ENCODE measurements at regions not wholly inside any gene's neighbourhood (a gene's known extent, or its start where the extent isn't known, plus 50 kb on each side); places are given as distances from the start of the nearest gene placed in this dataset.
"Not testable (repeated sequence)": the region's sequence is repeated elsewhere in the genome, so short reads cannot be mapped to it uniquely, and the experiment has no call there.

GRCh38 chr16:13708347-13709120 is 211.4 kb upstream of the ERCC4 start:
- DNase-seq (ENCODE audit: insufficient read length) = no peak
- FAIRE-seq = no peak
- no peak for TF ChIP-seq POLR2A (IDR thresholded peaks at IDR 0.05; ENCODE audit: low read depth, low read length)
- no peak for TF ChIP-seq TAF1 (IDR thresholded peaks at IDR 0.05; ENCODE audit: borderline replicate concordance, low read depth, low read length)
- no peak for TF ChIP-seq POLR2AphosphoS5 (IDR thresholded peaks at IDR 0.05; ENCODE audit: low read depth, low read length)

GRCh38 chr16:13718748-13719147 is 201.2 kb upstream of the ERCC4 start:
- no peak for DNase-seq (ENCODE audit: insufficient read length)
- TF ChIP-seq POLR2A (IDR thresholded peaks at IDR 0.05; ENCODE audit: low read depth, low read length) (no peak), POLR2AphosphoS5 (IDR thresholded peaks at IDR 0.05; ENCODE audit: low read depth, low read length) (no peak), TAF1 (IDR thresholded peaks at IDR 0.05; ENCODE audit: borderline replicate concordance, low read depth, low read length) (no peak)
- FAIRE-seq = no peak

- DNase-seq (ENCODE audit: insufficient read length) (no peak), FAIRE-seq (no peak)
- TF ChIP-seq POLR2A (IDR thresholded peaks at IDR 0.05; ENCODE audit: low read depth, low read length) = no peak
- TF ChIP-seq POLR2AphosphoS5 (IDR thresholded peaks at IDR 0.05; ENCODE audit: low read depth, low read length) = no peak
- no peak for TF ChIP-seq TAF1 (IDR thresholded peaks at IDR 0.05; ENCODE audit: borderline replicate concordance, low read depth, low read length)
Observed at GRCh38 chr16:13727943-13728342, 192.0 kb upstream of the ERCC4 start.

GRCh38 chr16:13733561-13733960 is 186.4 kb upstream of the ERCC4 start:
- FAIRE-seq = no peak
- DNase-seq (ENCODE audit: insufficient read length) = no peak
- no peak for TF ChIP-seq TAF1 (IDR thresholded peaks at IDR 0.05; ENCODE audit: borderline replicate concordance, low read depth, low read length)
- TF ChIP-seq POLR2A (IDR thresholded peaks at IDR 0.05; ENCODE audit: low read depth, low read length) = no peak
- no peak for TF ChIP-seq POLR2AphosphoS5 (IDR thresholded peaks at IDR 0.05; ENCODE audit: low read depth, low read length)

GRCh38 chr16:13739621-13740373 is 180.2 kb upstream of the ERCC4 start:
- DNase-seq (ENCODE audit: insufficient read length); FAIRE-seq: not testable (repeated sequence)

- no peak for DNase-seq (ENCODE audit: insufficient read length)
- no peak for FAIRE-seq
- no peak for TF ChIP-seq POLR2AphosphoS5 (IDR thresholded peaks at IDR 0.05; ENCODE audit: low read depth, low read length)
- TF ChIP-seq TAF1 (IDR thresholded peaks at IDR 0.05; ENCODE audit: borderline replicate concordance, low read depth, low read length) = no peak
- no peak for TF ChIP-seq POLR2A (IDR thresholded peaks at IDR 0.05; ENCODE audit: low read depth, low read length)
Observed at GRCh38 chr16:13742928-13743327, 177.0 kb upstream of the ERCC4 start.

GRCh38 chr16:13743571-13743970 is 176.4 kb upstream of the ERCC4 start:
- no peak for DNase-seq (ENCODE audit: insufficient read length)
- TF ChIP-seq POLR2A (IDR thresholded peaks at IDR 0.05; ENCODE audit: low read depth, low read length) = no peak
- TF ChIP-seq TAF1 (IDR thresholded peaks at IDR 0.05; ENCODE audit: borderline replicate concordance, low read depth, low read length) = no peak
- TF ChIP-seq POLR2AphosphoS5 (IDR thresholded peaks at IDR 0.05; ENCODE audit: low read depth, low read length) = no peak
- no peak for FAIRE-seq

- TF ChIP-seq POLR2AphosphoS5 (IDR thresholded peaks at IDR 0.05; ENCODE audit: low read depth, low read length) (no peak), TAF1 (IDR thresholded peaks at IDR 0.05; ENCODE audit: borderline replicate concordance, low read depth, low read length) (no peak), POLR2A (IDR thresholded peaks at IDR 0.05; ENCODE audit: low read depth, low read length) (no peak)
- FAIRE-seq (no peak), DNase-seq (ENCODE audit: insufficient read length) (no peak)
Observed at GRCh38 chr16:13756411-13757140, 163.4 kb upstream of the ERCC4 start.

- DNase-seq (ENCODE audit: insufficient read length) (no peak), FAIRE-seq (no peak)
- TF ChIP-seq POLR2AphosphoS5 (IDR thresholded peaks at IDR 0.05; ENCODE audit: low read depth, low read length) (no peak), POLR2A (IDR thresholded peaks at IDR 0.05; ENCODE audit: low read depth, low read length) (no peak), TAF1 (IDR thresholded peaks at IDR 0.05; ENCODE audit: borderline replicate concordance, low read depth, low read length) (no peak)
Observed at GRCh38 chr16:13766334-13766733, 153.6 kb upstream of the ERCC4 start.

- no peak for TF ChIP-seq TAF1 (IDR thresholded peaks at IDR 0.05; ENCODE audit: borderline replicate concordance, low read depth, low read length)
- no peak for TF ChIP-seq POLR2A (IDR thresholded peaks at IDR 0.05; ENCODE audit: low read depth, low read length)
- TF ChIP-seq POLR2AphosphoS5 (IDR thresholded peaks at IDR 0.05; ENCODE audit: low read depth, low read length) = no peak
- FAIRE-seq = no peak
- DNase-seq (ENCODE audit: insufficient read length) = no peak
Observed at GRCh38 chr16:13767215-13767614, 152.7 kb upstream of the ERCC4 start.

- no peak for DNase-seq (ENCODE audit: insufficient read length)
- FAIRE-seq = no peak
- TF ChIP-seq POLR2A (IDR thresholded peaks at IDR 0.05; ENCODE audit: low read depth, low read length) (no peak), TAF1 (IDR thresholded peaks at IDR 0.05; ENCODE audit: borderline replicate concordance, low read depth, low read length) (no peak), POLR2AphosphoS5 (IDR thresholded peaks at IDR 0.05; ENCODE audit: low read depth, low read length) (no peak)
Observed at GRCh38 chr16:13768471-13768870, 151.5 kb upstream of the ERCC4 start.
